HepG2 (cell line): ENCODE measurements at regions not wholly inside any gene's neighbourhood (a gene's known extent, or its start where the extent isn't known, plus 50 kb on each side); places are given as distances from the start of the nearest gene placed in this dataset.

Experiments used
- CC2D1A ChIP-seq: sonication (generic); formaldehyde crosslinking; IDR thresholded peaks from 2 replicates; pipeline ENCODE4 v1.8.1; 2023; ENCODE audit warnings: mild to moderate bottlenecking, missing genetic modification reagents
- CTCF ChIP-seq: sonication (generic); formaldehyde crosslinking; IDR thresholded peaks from 2 replicates; pipeline ENCODE4 v1.5.0; 2020; ENCODE audit warnings: mild to moderate bottlenecking, missing genetic modification reagents, moderate library complexity
- FOXP4 ChIP-seq: sonication (generic); formaldehyde crosslinking; IDR thresholded peaks from 2 replicates; pipeline ENCODE4 v1.4.0; 2020; ENCODE audit warnings: missing genetic modification reagents
- PATZ1 ChIP-seq: sonication (generic); formaldehyde crosslinking; IDR thresholded peaks from 2 replicates; pipeline ENCODE4 v1.4.0; 2020; ENCODE audit warnings: missing genetic modification reagents
- POLR2A ChIP-seq, 2 experiments: IDR thresholded peaks; 2 replicates each; pipeline ENCODE4 v1.6.1; 2011; ENCODE audit warnings: low read depth in 2 of 2, low read length in 2 of 2, mild to moderate bottlenecking in 1 of 2, moderate library complexity in 1 of 2; ENCODE audit not compliant: insufficient read depth in 1 of 2
- POLR2AphosphoS5 ChIP-seq: IDR thresholded peaks from 2 replicates; pipeline ENCODE4 v1.6.1; 2012; ENCODE audit warnings: low read depth, low read length
- RAD21 ChIP-seq: fragments of 450-650 bp; formaldehyde crosslinking; IDR thresholded peaks from 2 replicates; pipeline ENCODE4 v1.5.0; 2020; ENCODE audit warnings: mild to moderate bottlenecking
- SRF ChIP-seq: IDR thresholded peaks from 2 replicates; pipeline ENCODE4 v1.6.1; 2011; ENCODE audit warnings: mild to moderate bottlenecking, low read depth, low read length, moderate library complexity
- TCF12 ChIP-seq, 2 experiments: fragments of 450-650 bp in 1 of 2; sonication (generic) in 1 of 2; formaldehyde crosslinking in 1 of 2; IDR thresholded peaks; 2 replicates each; pipeline versions ENCODE4 v1.6.1 to v1.8.0; 2017 to 2022; ENCODE audit warnings: antibody characterized with exemption in 1 of 2, mild to moderate bottlenecking in 1 of 2, missing genetic modification reagents in 1 of 2, moderate library complexity in 1 of 2
- ZBTB42 ChIP-seq: sonication (generic); formaldehyde crosslinking; IDR thresholded peaks from 2 replicates; pipeline ENCODE4 v1.5.0; 2020; ENCODE audit warnings: mild to moderate bottlenecking, missing genetic modification reagents
- ZNF20 ChIP-seq: sonication (generic); formaldehyde crosslinking; IDR thresholded peaks from 2 replicates; pipeline ENCODE4 v1.4.0; 2020; ENCODE audit warnings: mild to moderate bottlenecking, moderate library complexity, missing genetic modification reagents
- ZNF556 ChIP-seq: sonication (generic); formaldehyde crosslinking; IDR thresholded peaks from 2 replicates; pipeline ENCODE4 v1.4.0; 2020; ENCODE audit warnings: mild to moderate bottlenecking, missing genetic modification reagents, borderline replicate concordance
- TF ChIP-seq, protein P1 (sequence below): sonication (generic); formaldehyde crosslinking; IDR thresholded peaks from 2 replicates; pipeline ENCODE4 v1.4.0; 2020; ENCODE audit warnings: missing genetic modification reagents

GRCh38 chr2:180829836-180830235 is 150.6 kb upstream of the UBE2E3 start:
- TF ChIP-seq ZBTB42 (CRISPR knock-in tag) (no peak), POLR2A (IDR thresholded peaks at IDR 0.05; ENCODE audit: insufficient read depth in 1 of 2, low read depth in 2 of 2, low read length in 2 of 2) (no peak), TCF12 (IDR thresholded peaks at IDR 0.05) (no peak), TCF12 (CRISPR knock-in tag; IDR thresholded peaks at IDR 0.05) (no peak), CTCF (CRISPR knock-in tag) (no peak), RAD21 (CRISPR knock-in tag) (no peak), ZNF556 (CRISPR knock-in tag) (no peak), ZNF20 (no peak), SRF (no peak), FOXP4 (no peak), PATZ1 (CRISPR knock-in tag) (no peak), POLR2AphosphoS5 (no peak), CC2D1A (no peak)
- TF ChIP-seq, protein P1, sequence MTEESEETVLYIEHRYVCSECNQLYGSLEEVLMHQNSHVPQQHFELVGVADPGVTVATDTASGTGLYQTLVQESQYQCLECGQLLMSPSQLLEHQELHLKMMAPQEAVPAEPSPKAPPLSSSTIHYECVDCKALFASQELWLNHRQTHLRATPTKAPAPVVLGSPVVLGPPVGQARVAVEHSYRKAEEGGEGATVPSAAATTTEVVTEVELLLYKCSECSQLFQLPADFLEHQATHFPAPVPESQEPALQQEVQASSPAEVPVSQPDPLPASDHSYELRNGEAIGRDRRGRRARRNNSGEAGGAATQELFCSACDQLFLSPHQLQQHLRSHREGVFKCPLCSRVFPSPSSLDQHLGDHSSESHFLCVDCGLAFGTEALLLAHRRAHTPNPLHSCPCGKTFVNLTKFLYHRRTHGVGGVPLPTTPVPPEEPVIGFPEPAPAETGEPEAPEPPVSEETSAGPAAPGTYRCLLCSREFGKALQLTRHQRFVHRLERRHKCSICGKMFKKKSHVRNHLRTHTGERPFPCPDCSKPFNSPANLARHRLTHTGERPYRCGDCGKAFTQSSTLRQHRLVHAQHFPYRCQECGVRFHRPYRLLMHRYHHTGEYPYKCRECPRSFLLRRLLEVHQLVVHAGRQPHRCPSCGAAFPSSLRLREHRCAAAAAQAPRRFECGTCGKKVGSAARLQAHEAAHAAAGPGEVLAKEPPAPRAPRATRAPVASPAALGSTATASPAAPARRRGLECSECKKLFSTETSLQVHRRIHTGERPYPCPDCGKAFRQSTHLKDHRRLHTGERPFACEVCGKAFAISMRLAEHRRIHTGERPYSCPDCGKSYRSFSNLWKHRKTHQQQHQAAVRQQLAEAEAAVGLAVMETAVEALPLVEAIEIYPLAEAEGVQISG (CRISPR knock-in tag), result no peak
